Transverse colon (tissue), 4 donors: ENCODE measurements at regions not wholly inside any gene's neighbourhood (a gene's known extent, or its start where the extent isn't known, plus 50 kb on each side); places are given as distances from the start of the nearest gene placed in this dataset.

Source experiments
- POLR2A ChIP-seq: fragments of 450-650 bp; IDR thresholded peaks from one replicate; pipeline ENCODE4 v1.6.1; 2016; ENCODE audit warnings: antibody characterized with exemption, mild to moderate bottlenecking, moderate library complexity
- POLR2AphosphoS5 ChIP-seq, 3 donors: sonication (generic); formaldehyde crosslinking; IDR thresholded peaks; one replicate each; pipeline ENCODE4 v1.6.1; 2016; ENCODE audit warnings: antibody characterized with exemption in 3 of 3
- TF ChIP-seq, protein P1 (sequence below), 5 experiments: fragments of 200-600 bp in 3 of 5; fragments of 450-650 bp in 2 of 5; sonication (generic) in 3 of 5; IDR thresholded peaks; 1 replicate in 2 of 5; 2 replicates in 3 of 5; pipeline ENCODE4 v1.5.1; 2016 to 2017; ENCODE audit warnings: antibody characterized with exemption in 5 of 5, inconsistent platforms in 3 of 5, mild to moderate bottlenecking in 2 of 5, moderate library complexity in 1 of 5

DNA sequence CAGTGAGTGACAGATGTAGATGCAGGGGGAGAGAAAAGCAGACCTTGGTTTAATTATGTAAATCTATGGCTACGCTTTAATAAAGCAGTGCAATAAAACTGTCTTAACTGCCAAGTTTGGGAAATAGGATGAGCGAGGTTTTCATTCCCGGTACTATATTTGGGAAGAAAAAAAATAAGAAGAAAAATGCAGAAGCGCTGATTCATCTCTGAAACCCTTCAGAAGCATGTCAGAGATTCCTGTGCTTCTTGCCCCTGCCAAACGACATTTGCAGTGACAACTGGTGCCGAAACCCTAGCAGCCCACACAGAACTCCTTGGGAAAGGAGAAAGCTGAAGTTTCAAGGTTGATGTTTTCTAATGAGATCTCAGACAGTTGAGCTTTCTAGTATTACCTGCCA lies 380.7 kb downstream of the REEP3 start:
- no peak for TF ChIP-seq POLR2AphosphoS5 (IDR thresholded peaks at IDR 0.05)
- TF ChIP-seq, protein P1, sequence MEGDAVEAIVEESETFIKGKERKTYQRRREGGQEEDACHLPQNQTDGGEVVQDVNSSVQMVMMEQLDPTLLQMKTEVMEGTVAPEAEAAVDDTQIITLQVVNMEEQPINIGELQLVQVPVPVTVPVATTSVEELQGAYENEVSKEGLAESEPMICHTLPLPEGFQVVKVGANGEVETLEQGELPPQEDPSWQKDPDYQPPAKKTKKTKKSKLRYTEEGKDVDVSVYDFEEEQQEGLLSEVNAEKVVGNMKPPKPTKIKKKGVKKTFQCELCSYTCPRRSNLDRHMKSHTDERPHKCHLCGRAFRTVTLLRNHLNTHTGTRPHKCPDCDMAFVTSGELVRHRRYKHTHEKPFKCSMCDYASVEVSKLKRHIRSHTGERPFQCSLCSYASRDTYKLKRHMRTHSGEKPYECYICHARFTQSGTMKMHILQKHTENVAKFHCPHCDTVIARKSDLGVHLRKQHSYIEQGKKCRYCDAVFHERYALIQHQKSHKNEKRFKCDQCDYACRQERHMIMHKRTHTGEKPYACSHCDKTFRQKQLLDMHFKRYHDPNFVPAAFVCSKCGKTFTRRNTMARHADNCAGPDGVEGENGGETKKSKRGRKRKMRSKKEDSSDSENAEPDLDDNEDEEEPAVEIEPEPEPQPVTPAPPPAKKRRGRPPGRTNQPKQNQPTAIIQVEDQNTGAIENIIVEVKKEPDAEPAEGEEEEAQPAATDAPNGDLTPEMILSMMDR (IDR thresholded peaks at IDR 0.05), result no peak
- no peak for TF ChIP-seq POLR2A
